ENCODE measurements at regions not wholly inside any gene's neighbourhood (a gene's known extent, or its start where the extent isn't known, plus 50 kb on each side); places are given as distances from the start of the nearest gene placed in this dataset.

GRCh38 chr6:33875696-33876095, 71.9 kb upstream of the MLN start:
- no peak for TF ChIP-seq CTCF (conservative IDR thresholded peaks at IDR 0.05)
- no peaks in the 10 kb centered on the region for H3K36me3 Mint-ChIP-seq
- H3K27me3 Mint-ChIP-seq: peaks cover 19% of the 10 kb centered on the region
- H3K4me1 Mint-ChIP-seq (ENCODE audit: unreplicated experiment): peaks cover 47% of the 10 kb centered on the region
- H3K27ac Mint-ChIP-seq: no peak overlapping the region
- DNase-seq (ENCODE audit: extremely low spot score, unreplicated experiment): no peak
- no peak overlapping the region for H3K4me3 Mint-ChIP-seq
- no peaks in the 10 kb centered on the region for H3K9me3 Mint-ChIP-seq

- no peak for TF ChIP-seq CTCF (conservative IDR thresholded peaks at IDR 0.05)
- peaks cover 42% of the 10 kb centered on the region for H3K4me1 Mint-ChIP-seq (ENCODE audit: unreplicated experiment)
Observed at GRCh38 chr6:33875141-33875581, 71.4 kb upstream of the MLN start.

GRCh38 chr6:33874136-33874760, 70.4 kb upstream of the MLN start:
- Mint-ChIP-seq H3K27me3 (peaks cover 20% of the 10 kb centered on the region), H3K36me3 (no peaks in the 10 kb centered on the region), H3K4me1 (ENCODE audit: unreplicated experiment) (peaks cover 39% of the 10 kb centered on the region), H3K27ac (no peak overlapping the region), H3K4me3 (no peak overlapping the region), H3K9me3 (no peaks in the 10 kb centered on the region)
- DNase-seq (ENCODE audit: extremely low spot score, unreplicated experiment): no peak
- no peak for TF ChIP-seq CTCF (conservative IDR thresholded peaks at IDR 0.05)

More at GRCh38 chr6:33875141-33875581, 71.4 kb upstream of the MLN start:
- H3K4me3 Mint-ChIP-seq: no peak overlapping the region
- no peaks in the 10 kb centered on the region for H3K9me3 Mint-ChIP-seq
- no peak overlapping the region for H3K27ac Mint-ChIP-seq
- peaks cover 19% of the 10 kb centered on the region for H3K27me3 Mint-ChIP-seq
- no peaks in the 10 kb centered on the region for H3K36me3 Mint-ChIP-seq
- no peak for DNase-seq (ENCODE audit: extremely low spot score, unreplicated experiment)

- Mint-ChIP-seq H3K9me3 (no peaks in the 10 kb centered on the region), H3K27ac (no peak overlapping the region), H3K4me3 (no peak overlapping the region), H3K27me3 (peaks cover 23% of the 10 kb centered on the region), H3K36me3 (no peaks in the 10 kb centered on the region), H3K4me1 (ENCODE audit: unreplicated experiment) (peaks cover 31% of the 10 kb centered on the region)
- DNase-seq (ENCODE audit: extremely low spot score, unreplicated experiment): no peak
- TF ChIP-seq CTCF (conservative IDR thresholded peaks at IDR 0.05): no peak
Observed at GRCh38 chr6:33872761-33873160, 69.0 kb upstream of the MLN start.

GRCh38 chr6:33869826-33870423, 66.1 kb upstream of the MLN start:
- DNase-seq (ENCODE audit: extremely low spot score, unreplicated experiment): no peak
- H3K4me3 Mint-ChIP-seq: no peak overlapping the region
- H3K36me3 Mint-ChIP-seq: no peaks in the 10 kb centered on the region
- no peak overlapping the region for H3K27ac Mint-ChIP-seq
- TF ChIP-seq CTCF (conservative IDR thresholded peaks at IDR 0.05): no peak
- no peaks in the 10 kb centered on the region for H3K9me3 Mint-ChIP-seq
- H3K27me3 Mint-ChIP-seq: peaks cover 22% of the 10 kb centered on the region
- peaks cover 30% of the 10 kb centered on the region for H3K4me1 Mint-ChIP-seq (ENCODE audit: unreplicated experiment)
